ENCODE measurements at regions not wholly inside any gene's neighbourhood (a gene's known extent, or its start where the extent isn't known, plus 50 kb on each side); places are given as distances from the start of the nearest gene placed in this dataset.
"Not testable (repeated sequence)": the region's sequence is repeated elsewhere in the genome, so short reads cannot be mapped to it uniquely, and the experiment has no call there.

- Mint-ChIP-seq H3K27ac (no peak overlapping the region), H3K27me3 (no peaks in the 10 kb centered on the region), H3K4me3 (no peak overlapping the region), H3K36me3 (no peaks in the 10 kb centered on the region), H3K9me3 (peaks cover 0 to 6% (median under 1%) of the 10 kb centered on the region in 8 donors), H3K4me1 (no peaks in the 10 kb centered on the region)
- Histone ChIP-seq H3K27ac (ENCODE audit: low read depth, low read length) (no peak overlapping the region), H3K4me1 (ENCODE audit: insufficient read depth, low read length) (no peaks in the 10 kb centered on the region), H3K4me3 (ENCODE audit: low read length in 2 of 2) (no peak overlapping the region), H3K9me3 (ENCODE audit: control insufficient read depth in 1 of 2, low read length in 2 of 2) (no peaks in the 10 kb centered on the region), H3K27me3 (ENCODE audit: insufficient read depth, low read length) (no peaks in the 10 kb centered on the region), H3K36me3 (ENCODE audit: insufficient read depth, low read length) (no peaks in the 10 kb centered on the region)
- DNase-seq, result no peak
- ChIA-PET POLR2A (ENCODE audit: partially characterized antibody) (no interaction called here), CTCF (ENCODE audit: partially characterized antibody) (no interaction called here)
- intact Hi-C loops (cut with micrococcal nuclease), result no loop called here
These were observed 306.7 kb upstream of the BRINP1 start for GRCh38 chr9:119675951-119676350.

- intact Hi-C loops (cut with micrococcal nuclease); H3K36me3 Mint-ChIP-seq; H3K9me3 Mint-ChIP-seq; H3K27me3 Mint-ChIP-seq; H3K27ac ChIP-seq (ENCODE audit: low read depth, low read length); H3K4me3 Mint-ChIP-seq; H3K27ac Mint-ChIP-seq; H3K4me3 ChIP-seq (ENCODE audit: low read length in 2 of 2); H3K4me1 ChIP-seq (ENCODE audit: insufficient read depth, low read length); H3K27me3 ChIP-seq (ENCODE audit: insufficient read depth, low read length); DNase-seq; H3K4me1 Mint-ChIP-seq; POLR2A ChIA-PET (ENCODE audit: partially characterized antibody); H3K36me3 ChIP-seq (ENCODE audit: insufficient read depth, low read length); CTCF ChIA-PET (ENCODE audit: partially characterized antibody); H3K9me3 ChIP-seq (ENCODE audit: control insufficient read depth in 1 of 2, low read length in 2 of 2): not testable (repeated sequence)
These were observed 303.5 kb upstream of the BRINP1 start for GRCh38 chr9:119672763-119673162.

- no peaks in the 10 kb centered on the region for H3K27me3 Mint-ChIP-seq
- Histone ChIP-seq H3K4me3 (ENCODE audit: low read length in 2 of 2) (no peak overlapping the region), H3K27ac (ENCODE audit: low read depth, low read length) (no peak overlapping the region), H3K4me1 (ENCODE audit: insufficient read depth, low read length) (no peaks in the 10 kb centered on the region), H3K36me3 (ENCODE audit: insufficient read depth, low read length) (no peaks in the 10 kb centered on the region), H3K27me3 (ENCODE audit: insufficient read depth, low read length) (no peaks in the 10 kb centered on the region), H3K9me3 (ENCODE audit: control insufficient read depth in 1 of 2, low read length in 2 of 2) (no peaks in the 10 kb centered on the region)
- CTCF ChIA-PET (ENCODE audit: partially characterized antibody), result no interaction called here
- no peaks in the 10 kb centered on the region for H3K36me3 Mint-ChIP-seq
- H3K27ac Mint-ChIP-seq, result no peak overlapping the region
- H3K4me3 Mint-ChIP-seq, result no peak overlapping the region
- intact Hi-C loops (cut with micrococcal nuclease), result no loop called here
- DNase-seq, result no peak
- peaks cover 0 to 7% (median 1%) of the 10 kb centered on the region in 8 donors for H3K9me3 Mint-ChIP-seq
- POLR2A ChIA-PET (ENCODE audit: partially characterized antibody), result no interaction called here
- H3K4me1 Mint-ChIP-seq, result no peaks in the 10 kb centered on the region
These were observed 298.7 kb upstream of the BRINP1 start for GRCh38 chr9:119667916-119668315.

GRCh38 chr9:119667163-119667562, 297.9 kb upstream of the BRINP1 start:
- H3K27me3 Mint-ChIP-seq, result no peaks in the 10 kb centered on the region
- CTCF ChIA-PET (ENCODE audit: partially characterized antibody), result no interaction called here
- Histone ChIP-seq H3K27ac (ENCODE audit: low read depth, low read length) (no peak overlapping the region), H3K4me3 (ENCODE audit: low read length in 2 of 2) (no peak overlapping the region), H3K36me3 (ENCODE audit: insufficient read depth, low read length) (no peaks in the 10 kb centered on the region), H3K27me3 (ENCODE audit: insufficient read depth, low read length) (no peaks in the 10 kb centered on the region), H3K9me3 (ENCODE audit: control insufficient read depth in 1 of 2, low read length in 2 of 2) (no peaks in the 10 kb centered on the region), H3K4me1 (ENCODE audit: insufficient read depth, low read length) (no peaks in the 10 kb centered on the region)
- H3K4me1 Mint-ChIP-seq, result no peaks in the 10 kb centered on the region
- no peak overlapping the region for H3K27ac Mint-ChIP-seq
- H3K36me3 Mint-ChIP-seq, result no peaks in the 10 kb centered on the region
- no peak for DNase-seq
- POLR2A ChIA-PET (ENCODE audit: partially characterized antibody), result no interaction called here
- H3K9me3 Mint-ChIP-seq, result peaks cover 0 to 7% (median 2%) of the 10 kb centered on the region in 8 donors
- intact Hi-C loops (cut with micrococcal nuclease), result no loop called here
- H3K4me3 Mint-ChIP-seq, result no peak overlapping the region

- Histone ChIP-seq H3K9me3 (ENCODE audit: control insufficient read depth in 1 of 2, low read length in 2 of 2) (no peaks in the 10 kb centered on the region), H3K27me3 (ENCODE audit: insufficient read depth, low read length) (no peaks in the 10 kb centered on the region), H3K36me3 (ENCODE audit: insufficient read depth, low read length) (no peaks in the 10 kb centered on the region), H3K4me1 (ENCODE audit: insufficient read depth, low read length) (no peaks in the 10 kb centered on the region), H3K4me3 (ENCODE audit: low read length in 2 of 2) (no peak overlapping the region), H3K27ac (ENCODE audit: low read depth, low read length) (no peak overlapping the region)
- Mint-ChIP-seq H3K4me1 (no peaks in the 10 kb centered on the region), H3K27ac (no peak overlapping the region), H3K9me3 (peaks cover 0 to 4% (median 0%) of the 10 kb centered on the region in 8 donors), H3K27me3 (no peaks in the 10 kb centered on the region), H3K4me3 (no peak overlapping the region), H3K36me3 (no peaks in the 10 kb centered on the region)
- DNase-seq, result no peak
- ChIA-PET CTCF (ENCODE audit: partially characterized antibody) (no interaction called here), POLR2A (ENCODE audit: partially characterized antibody) (no interaction called here)
- intact Hi-C loops (cut with micrococcal nuclease), result no loop called here
These were observed 293.1 kb upstream of the BRINP1 start for GRCh38 chr9:119662329-119662728.

- H3K4me1 ChIP-seq (ENCODE audit: insufficient read depth, low read length), result no peaks in the 10 kb centered on the region
- CTCF ChIA-PET (ENCODE audit: partially characterized antibody), result no interaction called here
- intact Hi-C loops (cut with micrococcal nuclease), result no loop called here
- no peaks in the 10 kb centered on the region for H3K36me3 Mint-ChIP-seq
- peaks cover 0 to 6% (median 3%) of the 10 kb centered on the region in 8 donors for H3K9me3 Mint-ChIP-seq
- H3K9me3 ChIP-seq (ENCODE audit: control insufficient read depth in 1 of 2, low read length in 2 of 2), result no peaks in the 10 kb centered on the region
- no peaks in the 10 kb centered on the region for H3K36me3 ChIP-seq (ENCODE audit: insufficient read depth, low read length)
- H3K4me1 Mint-ChIP-seq, result no peaks in the 10 kb centered on the region
- no peaks in the 10 kb centered on the region for H3K27me3 Mint-ChIP-seq
- no peak overlapping the region for H3K4me3 Mint-ChIP-seq
- H3K27ac Mint-ChIP-seq, result no peak overlapping the region
- no peak for DNase-seq
- no peak overlapping the region for H3K4me3 ChIP-seq (ENCODE audit: low read length in 2 of 2)
- POLR2A ChIA-PET (ENCODE audit: partially characterized antibody), result no interaction called here
- no peaks in the 10 kb centered on the region for H3K27me3 ChIP-seq (ENCODE audit: insufficient read depth, low read length)
- no peak overlapping the region for H3K27ac ChIP-seq (ENCODE audit: low read depth, low read length)
These were observed 283.7 kb upstream of the BRINP1 start for GRCh38 chr9:119652931-119653330.

GRCh38 chr9:119649205-119649604, 280.0 kb upstream of the BRINP1 start:
- no peak for DNase-seq
- H3K36me3 Mint-ChIP-seq, result no peaks in the 10 kb centered on the region
- Histone ChIP-seq H3K27ac (ENCODE audit: low read depth, low read length) (no peak overlapping the region), H3K9me3 (ENCODE audit: control insufficient read depth in 1 of 2, low read length in 2 of 2) (peaks cover 0 to under 1% of the 10 kb centered on the region in 2 donors), H3K27me3 (ENCODE audit: insufficient read depth, low read length) (no peaks in the 10 kb centered on the region), H3K4me1 (ENCODE audit: insufficient read depth, low read length) (no peaks in the 10 kb centered on the region), H3K36me3 (ENCODE audit: insufficient read depth, low read length) (no peaks in the 10 kb centered on the region), H3K4me3 (ENCODE audit: low read length in 2 of 2) (no peak overlapping the region)
- no peaks in the 10 kb centered on the region for H3K4me1 Mint-ChIP-seq
- H3K9me3 Mint-ChIP-seq, result peaks cover 0 to 12% (median 8%) of the 10 kb centered on the region in 8 donors
- ChIA-PET POLR2A (ENCODE audit: partially characterized antibody) (no interaction called here), CTCF (ENCODE audit: partially characterized antibody) (no interaction called here)
- intact Hi-C loops (cut with micrococcal nuclease), result no loop called here
- H3K27ac Mint-ChIP-seq, result no peak overlapping the region
- H3K4me3 Mint-ChIP-seq, result no peak overlapping the region
- no peaks in the 10 kb centered on the region for H3K27me3 Mint-ChIP-seq

GRCh38 chr9:119639287-119639955, 270.2 kb upstream of the BRINP1 start:
- CTCF ChIA-PET (ENCODE audit: partially characterized antibody), result no interaction called here
- POLR2A ChIA-PET (ENCODE audit: partially characterized antibody), result no interaction called here

More at GRCh38 chr9:119639287-119639955, 270.2 kb upstream of the BRINP1 start:
- intact Hi-C loops (cut with micrococcal nuclease), result no loop called here
- H3K27me3 ChIP-seq (ENCODE audit: insufficient read depth, low read length), result no peaks in the 10 kb centered on the region
- Mint-ChIP-seq H3K27me3 (no peaks in the 10 kb centered on the region), H3K4me1 (no peaks in the 10 kb centered on the region), H3K27ac (no peak overlapping the region), H3K36me3 (no peaks in the 10 kb centered on the region), H3K4me3 (no peak overlapping the region), H3K9me3 (peaks cover 2 to 11% (median 7%) of the 10 kb centered on the region in 8 donors)
- peaks cover 0 to 3% of the 10 kb centered on the region in 2 donors for H3K9me3 ChIP-seq (ENCODE audit: control insufficient read depth in 1 of 2, low read length in 2 of 2)
- no peaks in the 10 kb centered on the region for H3K36me3 ChIP-seq (ENCODE audit: insufficient read depth, low read length)
- H3K4me3 ChIP-seq (ENCODE audit: low read length in 2 of 2), result no peak overlapping the region
- H3K4me1 ChIP-seq (ENCODE audit: insufficient read depth, low read length), result no peaks in the 10 kb centered on the region
- no peak overlapping the region for H3K27ac ChIP-seq (ENCODE audit: low read depth, low read length)
- DNase-seq, result no peak
